IPS-20b (cell line): ENCODE measurements at regions not wholly inside any gene's neighbourhood (a gene's known extent, or its start where the extent isn't known, plus 50 kb on each side); places are given as distances from the start of the nearest gene placed in this dataset.

Experiments used
- H3K27ac ChIP-seq: one replicate; pipeline ENCODE4 v1.5.1; 2013; ENCODE audit warnings: low read length
- H3K27me3 ChIP-seq: 2 replicates; pipeline ENCODE4 v1.6.1; 2013; ENCODE audit warnings: mild to moderate bottlenecking, low read length, inconsistent platforms; ENCODE audit not compliant: insufficient read depth
- H3K36me3 ChIP-seq: 2 replicates; pipeline ENCODE4 v1.6.1; 2013; ENCODE audit warnings: low read depth, mild to moderate bottlenecking, inconsistent platforms, low read length, moderate library complexity; ENCODE audit not compliant: insufficient read depth
- H3K4me1 ChIP-seq: 2 replicates; pipeline ENCODE4 v1.6.1; 2013; ENCODE audit warnings: mild to moderate bottlenecking, control low read depth, inconsistent platforms, low read length, moderate library complexity; ENCODE audit not compliant: insufficient read depth
- H3K4me3 ChIP-seq: 2 replicates; pipeline ENCODE4 v1.5.1; 2013; ENCODE audit warnings: mild to moderate bottlenecking, low read length, inconsistent platforms
- H3K9ac ChIP-seq: 2 replicates; pipeline ENCODE4 v1.6.1; 2013; ENCODE audit warnings: low read depth, mild to moderate bottlenecking, inconsistent platforms, low read length, moderate library complexity
- H3K9me3 ChIP-seq: 2 replicates; pipeline ENCODE4 v1.6.1; 2013; ENCODE audit warnings: mild to moderate bottlenecking, low read depth, low read length, inconsistent platforms; ENCODE audit not compliant: insufficient read depth

GRCh38 chr7:125409921-125410320, 480.3 kb upstream of the POT1 start:
- H3K9ac ChIP-seq: no peak overlapping the region
- H3K4me3 ChIP-seq: no peak overlapping the region
- H3K4me1 ChIP-seq: no peaks in the 10 kb centered on the region
- no peaks in the 10 kb centered on the region for H3K27me3 ChIP-seq
- H3K36me3 ChIP-seq: no peaks in the 10 kb centered on the region
- no peak overlapping the region for H3K27ac ChIP-seq
- H3K9me3 ChIP-seq: no peaks in the 10 kb centered on the region

- no peak overlapping the region for H3K27ac ChIP-seq
- no peaks in the 10 kb centered on the region for H3K36me3 ChIP-seq
- no peaks in the 10 kb centered on the region for H3K27me3 ChIP-seq
- no peak overlapping the region for H3K4me3 ChIP-seq
- H3K9ac ChIP-seq: no peak overlapping the region
- no peaks in the 10 kb centered on the region for H3K4me1 ChIP-seq
- H3K9me3 ChIP-seq: no peaks in the 10 kb centered on the region
Measured at GRCh38 chr7:125406111-125406510, 476.5 kb upstream of the POT1 start.

DNA sequence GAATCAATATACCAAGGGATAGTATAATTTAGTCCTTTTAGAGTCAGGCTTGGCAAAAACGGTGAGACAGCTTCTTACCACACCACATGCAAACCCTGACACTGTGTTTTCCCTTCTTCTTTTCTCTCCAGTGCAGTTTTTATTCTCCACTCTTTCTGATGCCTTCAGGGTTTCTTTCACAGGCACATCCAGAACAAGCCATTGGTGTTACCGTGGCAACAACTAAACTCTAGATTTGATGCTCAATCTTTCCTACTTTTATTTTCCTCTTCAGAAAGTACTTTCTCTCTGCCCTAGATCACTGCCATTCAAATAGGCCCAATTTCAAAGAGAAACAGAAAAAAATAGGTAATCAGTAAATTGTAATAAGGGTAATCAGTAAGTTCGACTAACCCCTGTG, 469.8 kb upstream of the POT1 start:
- H3K9me3 ChIP-seq: no peaks in the 10 kb centered on the region
- no peak overlapping the region for H3K9ac ChIP-seq

GRCh38 chr7:125396466-125397151, 467.0 kb upstream of the POT1 start:
- no peaks in the 10 kb centered on the region for H3K9me3 ChIP-seq
- H3K4me1 ChIP-seq: no peaks in the 10 kb centered on the region
- H3K27ac ChIP-seq: no peak overlapping the region
- H3K4me3 ChIP-seq: no peak overlapping the region
- H3K9ac ChIP-seq: no peak overlapping the region
- H3K36me3 ChIP-seq: no peaks in the 10 kb centered on the region
- no peaks in the 10 kb centered on the region for H3K27me3 ChIP-seq

More for the DNA sequence above, 469.8 kb upstream of the POT1 start:
- no peaks in the 10 kb centered on the region for H3K27me3 ChIP-seq
- H3K4me1 ChIP-seq: no peaks in the 10 kb centered on the region
- no peak overlapping the region for H3K4me3 ChIP-seq
- H3K36me3 ChIP-seq: no peaks in the 10 kb centered on the region
- no peak overlapping the region for H3K27ac ChIP-seq

DNA sequence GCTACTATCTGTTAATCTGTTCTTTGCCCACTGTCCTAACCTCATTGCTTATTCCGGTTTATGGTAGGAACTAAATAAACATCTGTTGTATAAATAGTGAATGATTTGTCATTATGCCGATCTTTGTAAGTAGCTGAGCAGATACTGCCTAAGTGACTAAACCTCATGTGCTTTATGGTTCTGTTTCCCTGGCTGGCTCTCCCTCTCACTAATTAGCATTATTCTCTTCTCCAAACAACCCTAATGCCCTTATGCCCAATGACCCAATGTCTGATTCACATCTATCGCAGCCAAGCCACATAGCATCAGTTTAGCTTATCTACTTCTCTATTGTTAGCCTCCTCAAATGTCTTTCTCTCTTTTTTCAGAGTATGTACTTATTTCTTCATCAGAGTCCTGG, 462.3 kb upstream of the POT1 start:
- Histone ChIP-seq H3K27me3 (no peaks in the 10 kb centered on the region), H3K36me3 (no peaks in the 10 kb centered on the region), H3K4me1 (no peaks in the 10 kb centered on the region), H3K27ac (no peak overlapping the region), H3K4me3 (no peak overlapping the region), H3K9me3 (no peaks in the 10 kb centered on the region), H3K9ac (no peak overlapping the region)

DNA sequence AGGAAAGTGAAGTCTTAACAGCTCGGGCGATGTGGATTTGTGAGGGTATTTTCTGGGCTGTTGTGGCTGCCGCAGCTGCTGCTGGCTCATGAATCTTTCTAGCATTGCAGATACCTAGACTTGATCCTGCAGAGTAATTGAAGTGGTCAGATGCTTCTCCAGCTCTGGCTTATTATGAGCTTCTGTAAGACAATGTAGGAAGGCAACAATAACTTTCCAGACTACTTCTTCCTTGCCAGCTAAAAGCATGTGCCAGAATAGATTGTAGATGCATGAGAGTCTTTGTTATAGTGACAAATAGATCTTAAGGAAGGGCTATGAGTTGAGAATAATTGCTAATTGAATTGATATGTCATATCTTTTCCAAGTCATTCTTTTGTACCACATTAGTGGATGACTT, 461.4 kb upstream of the POT1 start:
- H3K36me3 ChIP-seq: no peaks in the 10 kb centered on the region
- H3K9me3 ChIP-seq: no peaks in the 10 kb centered on the region
- no peaks in the 10 kb centered on the region for H3K27me3 ChIP-seq
- H3K4me1 ChIP-seq: no peaks in the 10 kb centered on the region
- no peak overlapping the region for H3K9ac ChIP-seq
- H3K27ac ChIP-seq: no peak overlapping the region
- no peak overlapping the region for H3K4me3 ChIP-seq

GRCh38 chr7:125386211-125386610, 456.6 kb upstream of the POT1 start:
- no peaks in the 10 kb centered on the region for H3K27me3 ChIP-seq
- no peaks in the 10 kb centered on the region for H3K4me1 ChIP-seq
- no peaks in the 10 kb centered on the region for H3K9me3 ChIP-seq
- H3K36me3 ChIP-seq: no peaks in the 10 kb centered on the region
- no peak overlapping the region for H3K4me3 ChIP-seq
- no peak overlapping the region for H3K27ac ChIP-seq
- no peak overlapping the region for H3K9ac ChIP-seq

DNA sequence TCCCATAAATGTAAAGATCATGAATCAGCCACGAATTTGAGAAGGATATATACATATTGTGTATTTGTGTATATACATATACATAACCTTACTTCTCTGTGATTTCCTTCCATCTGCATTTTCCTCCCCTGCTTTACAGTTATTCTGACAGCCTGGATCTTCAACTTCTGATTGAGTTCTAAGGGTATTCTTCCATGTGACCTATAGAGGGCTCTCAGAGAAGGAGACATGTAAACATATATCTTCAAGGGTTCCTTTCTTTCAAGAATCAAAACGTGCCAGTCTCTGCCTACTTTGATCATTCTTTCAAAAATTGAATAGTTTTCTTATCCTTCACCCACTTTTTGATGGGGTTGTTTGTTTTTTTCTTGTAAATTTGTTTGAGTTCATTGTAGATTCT, 453.7 kb upstream of the POT1 start:
- H3K27me3 ChIP-seq: no peaks in the 10 kb centered on the region
- H3K4me3 ChIP-seq: no peak overlapping the region
- no peaks in the 10 kb centered on the region for H3K4me1 ChIP-seq
- no peaks in the 10 kb centered on the region for H3K9me3 ChIP-seq
- no peaks in the 10 kb centered on the region for H3K36me3 ChIP-seq
- H3K27ac ChIP-seq: no peak overlapping the region
- no peak overlapping the region for H3K9ac ChIP-seq

DNA sequence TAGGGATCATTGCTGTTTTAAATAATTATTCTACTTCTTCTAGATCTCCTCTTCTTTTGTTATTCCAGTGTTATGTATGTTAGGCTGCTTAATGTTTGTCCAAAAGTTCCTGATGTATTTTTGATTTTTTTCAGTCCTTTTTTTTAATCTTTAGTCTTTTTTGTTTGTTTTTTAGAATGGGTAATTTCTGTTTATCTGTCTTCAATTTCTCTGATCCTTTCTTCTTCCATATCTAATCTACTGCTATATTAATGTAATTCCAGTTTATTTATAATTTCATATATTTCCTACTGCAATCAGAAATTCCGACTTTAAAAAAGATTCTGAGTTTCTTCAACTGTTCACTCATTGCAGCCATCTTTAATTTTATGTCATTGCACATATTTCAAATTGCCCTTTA, 452.8 kb upstream of the POT1 start:
- Histone ChIP-seq H3K9ac (no peak overlapping the region), H3K27ac (no peak overlapping the region), H3K9me3 (no peaks in the 10 kb centered on the region), H3K36me3 (no peaks in the 10 kb centered on the region), H3K4me1 (no peaks in the 10 kb centered on the region), H3K4me3 (no peak overlapping the region), H3K27me3 (no peaks in the 10 kb centered on the region)

DNA sequence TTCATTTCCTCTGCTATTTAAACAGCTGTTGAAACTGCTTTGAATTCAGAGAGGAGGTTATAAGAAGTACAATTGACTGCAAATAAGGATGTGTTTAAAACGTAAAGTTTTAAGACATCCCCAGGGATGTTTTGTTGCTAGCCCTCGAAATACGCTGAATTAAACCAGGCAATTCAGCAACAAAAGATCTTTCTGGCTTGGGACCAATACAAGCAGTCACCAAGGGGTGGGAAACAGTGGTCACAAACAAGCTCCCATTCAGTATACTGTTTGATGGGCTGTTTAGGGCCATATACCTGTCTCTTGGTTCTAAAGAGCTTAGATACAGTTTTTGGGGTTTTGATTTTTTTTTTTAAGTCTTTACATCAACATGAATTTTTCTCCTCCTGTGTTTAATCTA, 446.3 kb upstream of the POT1 start:
- Histone ChIP-seq H3K27ac (no peak overlapping the region), H3K27me3 (no peaks in the 10 kb centered on the region), H3K4me1 (no peaks in the 10 kb centered on the region), H3K36me3 (no peaks in the 10 kb centered on the region), H3K4me3 (no peak overlapping the region), H3K9me3 (no peaks in the 10 kb centered on the region), H3K9ac (no peak overlapping the region)

GRCh38 chr7:125370502-125370901, 440.9 kb upstream of the POT1 start:
- Histone ChIP-seq H3K9ac (no peak overlapping the region), H3K4me1 (no peaks in the 10 kb centered on the region), H3K27me3 (no peaks in the 10 kb centered on the region), H3K36me3 (no peaks in the 10 kb centered on the region), H3K27ac (no peak overlapping the region), H3K4me3 (no peak overlapping the region), H3K9me3 (no peaks in the 10 kb centered on the region)

DNA sequence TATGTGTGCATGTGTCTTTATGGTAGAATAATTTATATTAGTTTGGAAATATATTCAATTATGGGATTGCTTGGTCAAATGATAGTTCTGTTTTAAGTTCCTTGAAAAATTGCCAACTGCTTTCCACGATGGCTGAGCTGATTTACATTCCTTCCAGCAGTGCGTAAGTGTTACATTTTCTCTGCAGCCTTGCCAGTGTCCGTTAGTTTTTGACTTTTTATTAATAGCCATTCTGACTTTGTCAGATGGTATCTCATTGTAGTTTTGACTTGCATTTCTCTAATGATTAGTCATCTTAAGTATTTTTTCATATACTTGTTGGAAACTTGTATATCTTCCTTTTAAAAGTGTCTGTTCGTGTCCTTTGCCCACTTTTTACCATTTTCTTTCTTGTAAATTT, 434.2 kb upstream of the POT1 start:
- H3K4me3 ChIP-seq: no peak overlapping the region
- H3K27ac ChIP-seq: no peak overlapping the region
- no peaks in the 10 kb centered on the region for H3K9me3 ChIP-seq
- no peak overlapping the region for H3K9ac ChIP-seq
- no peaks in the 10 kb centered on the region for H3K27me3 ChIP-seq
- H3K4me1 ChIP-seq: no peaks in the 10 kb centered on the region
- no peaks in the 10 kb centered on the region for H3K36me3 ChIP-seq
